HG02885 (cell line): ENCODE measurements at regions not wholly inside any gene's neighbourhood (a gene's known extent, or its start where the extent isn't known, plus 50 kb on each side); places are given as distances from the start of the nearest gene placed in this dataset.
"Not testable (repeated sequence)": the region's sequence is repeated elsewhere in the genome, so short reads cannot be mapped to it uniquely, and the experiment has no call there.

Experiments used
- ATAC-seq: cut with Tn5 transposase; IDR thresholded peaks from one replicate; pipeline ENCODE4 v1.9.1; 2021; ENCODE audit warnings: mild to moderate bottlenecking; ENCODE audit not compliant: unreplicated experiment, poor library complexity

DNA sequence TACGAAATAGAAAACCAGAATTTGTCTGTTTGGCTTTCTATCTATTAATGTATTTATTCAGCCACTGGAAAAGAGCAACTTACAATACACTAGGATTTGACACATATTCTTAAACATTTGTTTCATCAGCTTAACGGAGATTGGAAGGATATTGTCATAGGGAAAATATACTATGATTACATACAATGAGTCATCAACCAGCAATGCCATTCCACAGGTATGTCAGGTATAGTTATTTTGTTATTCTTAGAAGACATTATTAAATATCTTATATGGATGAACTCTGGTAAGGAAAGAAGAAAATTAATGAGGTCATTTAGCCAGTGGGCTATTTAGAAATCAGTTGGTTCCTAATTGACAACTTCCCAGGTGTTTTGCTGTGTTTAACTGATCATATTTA, 926.6 kb downstream of the STIM2 start:
- no peak for ATAC-seq

DNA sequence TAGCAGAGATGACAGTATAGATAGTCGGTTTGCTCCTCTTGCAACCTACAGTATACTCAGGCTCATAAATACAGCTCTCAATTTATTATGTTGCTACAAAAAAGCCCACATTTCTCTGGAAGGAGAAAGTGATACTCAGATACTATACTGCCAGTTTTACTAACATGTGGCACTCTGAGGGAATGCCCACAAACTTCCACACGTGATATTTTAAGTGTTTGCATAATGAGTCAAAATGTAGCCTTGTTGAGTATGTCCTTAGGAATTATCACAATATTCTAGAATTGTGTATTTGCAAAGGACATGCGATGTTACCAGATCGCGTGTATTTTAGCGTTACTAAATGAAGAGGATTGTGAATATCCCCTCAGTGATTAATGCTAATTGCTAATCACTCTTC, 929.1 kb downstream of the STIM2 start:
- ATAC-seq = no peak

DNA sequence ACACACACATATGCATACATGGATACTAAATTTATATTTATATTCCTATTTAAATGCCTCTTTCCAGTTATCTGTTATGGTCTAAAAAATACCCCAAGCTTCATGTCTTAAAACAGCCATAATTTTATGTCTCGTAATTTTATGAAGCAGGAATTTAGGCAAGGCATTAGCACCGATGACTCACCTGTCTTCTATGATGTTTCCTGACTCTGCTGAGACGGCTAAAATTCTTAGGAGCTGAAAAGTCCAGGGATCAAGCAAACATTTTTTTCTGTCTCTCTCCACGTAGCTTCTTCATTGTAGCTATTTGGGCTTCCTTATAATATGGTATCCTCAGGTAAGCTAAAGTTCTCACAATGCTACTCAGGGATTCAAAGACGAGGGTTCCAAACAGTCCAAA, 930.3 kb downstream of the STIM2 start:
- no peak for ATAC-seq

DNA sequence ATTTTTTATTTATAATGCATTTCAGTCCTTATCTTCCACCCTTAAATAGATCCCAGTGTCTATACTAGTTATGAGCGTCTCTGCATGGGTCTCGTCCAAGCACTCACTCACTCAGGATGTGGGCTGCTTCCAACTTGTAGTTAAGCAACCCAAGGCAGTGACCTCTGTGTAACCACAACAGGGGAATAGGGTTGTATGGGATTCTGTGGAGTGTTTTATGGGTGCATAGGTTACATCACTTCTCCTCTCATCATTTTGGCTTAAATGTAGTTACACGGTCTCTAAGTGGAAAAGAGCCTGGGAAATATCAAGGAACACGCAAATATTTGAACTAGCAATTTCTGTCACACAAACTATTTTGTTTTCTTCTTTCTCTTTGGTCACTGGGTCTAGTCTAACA, 931.0 kb downstream of the STIM2 start:
- no peak for ATAC-seq

DNA sequence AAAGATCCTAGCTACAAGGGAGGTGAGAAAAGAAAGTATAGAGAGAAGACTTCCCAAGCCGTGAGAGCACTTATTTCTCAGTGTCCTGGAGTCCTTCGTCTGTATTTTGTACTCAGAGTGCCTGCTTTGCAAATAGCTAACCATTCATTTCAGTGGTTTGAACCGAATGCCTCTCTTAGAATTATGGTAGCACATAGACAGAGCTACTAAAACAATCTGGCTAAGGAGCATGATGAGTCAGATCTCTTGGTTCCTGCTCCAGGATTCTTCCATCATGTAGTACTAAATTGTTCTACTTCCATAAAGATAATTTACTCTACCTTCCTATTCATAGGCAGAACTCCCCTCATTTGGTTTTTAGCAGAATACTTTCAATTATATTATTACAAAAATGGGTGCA, 946.6 kb downstream of the STIM2 start:
- ATAC-seq = no peak

DNA sequence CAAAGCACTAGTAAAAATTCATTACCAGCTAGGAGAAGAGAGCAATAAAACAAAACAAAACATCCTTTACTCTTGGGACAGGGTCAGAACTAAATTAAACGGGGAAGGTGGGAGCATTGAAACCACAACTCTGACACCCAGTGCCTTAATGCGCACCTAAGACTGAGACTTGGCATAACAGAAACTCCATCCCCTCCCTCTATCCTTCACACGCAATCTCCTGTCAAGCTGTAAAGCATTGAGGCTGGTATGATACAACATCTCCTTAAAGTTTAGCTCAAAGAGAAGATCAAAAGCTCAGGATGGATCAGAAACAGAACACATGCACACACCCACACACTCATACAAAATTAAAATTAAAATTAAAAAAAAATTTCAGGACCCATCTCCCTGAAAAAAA, 951.3 kb downstream of the STIM2 start:
- ATAC-seq = no peak

DNA sequence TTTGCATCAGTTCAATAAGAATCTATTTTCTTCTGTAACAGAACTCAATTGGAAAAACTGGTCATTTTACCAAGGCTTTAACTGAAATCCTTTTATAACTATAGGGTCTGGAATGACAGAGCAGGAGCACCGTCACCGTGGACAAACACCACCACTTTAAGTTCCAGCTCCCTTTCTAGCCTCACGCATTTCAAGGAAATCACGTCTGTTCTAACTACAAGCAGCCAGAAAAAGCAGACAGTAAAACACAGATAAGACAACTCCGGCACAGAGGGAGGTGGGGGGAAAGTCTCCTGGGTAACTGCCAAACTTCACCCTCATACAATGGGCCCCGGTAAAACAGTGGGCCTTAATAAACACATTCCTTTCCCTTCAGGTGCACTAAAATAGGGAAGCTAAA, 952.6 kb downstream of the STIM2 start:
- not testable (repeated sequence) for ATAC-seq

DNA sequence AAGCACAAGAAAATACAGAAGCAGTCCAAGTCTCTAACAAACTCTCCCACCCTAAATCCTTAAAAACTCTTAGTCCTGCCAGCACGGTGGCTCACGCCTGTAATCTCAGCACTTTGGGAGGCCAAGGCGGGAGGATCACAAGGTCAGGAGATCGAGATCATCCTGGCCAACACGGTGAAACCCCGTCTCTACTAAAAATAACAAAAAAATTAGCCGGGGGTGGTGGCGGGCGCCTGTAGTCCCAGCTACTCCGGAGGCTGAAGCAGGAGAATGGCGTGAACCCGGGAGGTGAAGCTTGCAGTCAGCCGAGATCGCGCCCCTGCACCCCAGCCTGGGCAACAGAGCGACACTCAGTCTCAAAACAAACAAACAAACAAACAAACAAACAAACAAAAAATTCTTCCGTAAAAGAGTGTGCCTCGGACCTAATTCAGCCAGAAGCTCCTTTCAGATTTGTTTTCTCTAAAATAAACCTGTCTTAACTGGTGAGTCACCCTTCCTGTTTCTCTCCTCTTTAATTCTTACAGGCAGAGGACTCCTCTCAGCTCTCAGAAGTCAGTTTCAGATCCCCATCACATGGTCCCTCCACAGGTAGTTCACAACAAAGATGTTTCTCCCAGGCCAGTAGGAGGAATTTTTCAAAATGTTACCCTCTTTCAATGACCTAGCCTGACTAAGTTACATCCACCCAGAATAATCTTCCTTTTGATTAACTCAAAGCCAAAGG, 953.2 kb downstream of the STIM2 start:
- not testable (repeated sequence) for ATAC-seq

GRCh38 chr4:27819246-27819645, 958.6 kb downstream of the STIM2 start:
- no peak for ATAC-seq

DNA sequence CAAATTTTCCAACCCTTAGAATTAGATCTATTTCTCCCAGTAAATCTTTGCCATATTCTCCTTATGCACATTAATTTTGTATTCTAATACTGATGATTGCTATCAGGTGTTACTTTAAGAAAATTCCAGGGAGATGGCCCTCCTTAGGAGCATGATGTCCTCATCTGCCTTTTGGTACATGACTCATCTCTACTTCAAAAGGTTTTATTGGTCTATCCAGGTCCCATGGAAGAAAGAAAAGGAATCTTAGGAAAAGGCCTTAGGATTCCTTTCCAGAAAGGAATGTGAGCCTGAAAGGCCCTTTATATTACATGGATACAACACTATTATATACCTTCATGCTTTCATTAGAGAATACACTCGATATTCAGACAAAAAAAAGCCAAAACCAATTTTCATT, 968.2 kb downstream of the STIM2 start:
- no peak for ATAC-seq

DNA sequence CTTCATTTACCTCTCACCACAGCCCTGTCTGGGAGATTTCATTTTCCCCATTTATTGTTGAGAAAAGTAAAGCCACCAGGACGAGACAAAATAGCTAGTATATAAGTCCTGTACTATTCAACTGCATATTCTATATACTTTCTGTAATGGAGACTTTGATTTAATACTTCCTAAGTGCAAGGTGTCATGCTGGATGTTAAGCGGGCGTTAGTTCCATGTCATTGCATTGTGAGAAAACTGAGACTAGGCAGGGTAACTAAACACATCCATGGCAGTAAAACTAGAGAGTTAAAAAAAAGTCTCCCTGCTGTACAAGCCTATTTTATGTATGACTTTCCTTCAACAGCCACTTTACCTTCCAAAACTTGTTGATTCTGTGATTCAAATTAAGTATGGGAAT, 969.6 kb downstream of the STIM2 start:
- ATAC-seq = no peak

DNA sequence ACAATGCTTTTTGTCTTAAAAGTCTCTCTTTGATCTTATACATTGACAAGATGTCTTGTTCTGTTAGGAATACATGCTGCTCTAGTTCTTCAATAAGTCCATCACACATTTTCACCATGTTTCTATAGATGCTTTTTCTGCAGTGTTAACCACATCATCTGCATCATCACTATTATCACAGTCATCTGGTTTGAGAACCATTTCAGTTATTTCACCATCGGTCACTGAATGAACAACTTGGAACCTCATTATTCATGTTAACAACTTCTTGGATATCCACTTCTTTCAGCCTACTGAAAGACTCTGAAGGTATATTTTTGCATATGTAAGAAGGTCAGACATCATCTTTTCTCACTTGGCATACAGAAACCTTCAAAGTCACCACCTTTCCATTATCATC, 975.2 kb downstream of the STIM2 start:
- no peak for ATAC-seq

DNA sequence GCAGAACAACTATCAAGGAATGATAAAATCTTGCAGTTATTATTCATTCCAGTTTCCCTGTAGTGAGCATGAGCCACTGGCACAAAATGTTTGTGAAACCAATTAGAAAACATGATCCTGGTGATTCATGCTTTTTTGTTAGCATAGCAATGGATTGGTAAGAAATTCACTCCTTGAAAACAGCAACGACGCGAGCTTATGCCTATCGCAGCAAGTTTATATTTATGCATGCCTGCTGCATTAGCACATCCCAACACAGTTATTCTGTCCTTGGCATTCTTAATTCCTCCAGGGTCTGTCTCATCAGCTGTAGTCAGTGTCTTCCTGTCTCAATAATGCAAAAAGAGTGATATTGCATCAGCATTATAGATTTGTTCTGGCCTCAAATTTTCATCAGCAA, 975.9 kb downstream of the STIM2 start:
- no peak for ATAC-seq

GRCh38 chr4:27843776-27844175, 983.1 kb downstream of the STIM2 start:
- no peak for ATAC-seq

DNA sequence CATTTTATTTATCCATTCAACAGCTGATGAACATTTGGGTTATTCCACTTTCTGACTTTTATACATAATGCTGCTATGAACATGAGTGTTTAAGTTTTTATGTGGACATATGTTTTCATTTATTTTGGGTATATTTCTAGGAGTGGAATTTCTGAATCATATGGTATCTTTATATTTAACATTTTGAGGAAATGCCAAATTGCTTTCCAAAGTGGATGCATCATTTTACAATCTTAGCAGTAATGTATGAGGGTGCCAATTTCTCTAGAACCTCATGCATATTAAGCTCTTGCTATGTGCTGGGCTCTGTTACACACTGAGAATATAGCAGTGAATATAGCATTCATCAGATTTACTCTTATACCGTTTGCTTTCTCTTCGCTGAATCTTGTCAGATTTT, 983.7 kb downstream of the STIM2 start:
- no peak for ATAC-seq

DNA sequence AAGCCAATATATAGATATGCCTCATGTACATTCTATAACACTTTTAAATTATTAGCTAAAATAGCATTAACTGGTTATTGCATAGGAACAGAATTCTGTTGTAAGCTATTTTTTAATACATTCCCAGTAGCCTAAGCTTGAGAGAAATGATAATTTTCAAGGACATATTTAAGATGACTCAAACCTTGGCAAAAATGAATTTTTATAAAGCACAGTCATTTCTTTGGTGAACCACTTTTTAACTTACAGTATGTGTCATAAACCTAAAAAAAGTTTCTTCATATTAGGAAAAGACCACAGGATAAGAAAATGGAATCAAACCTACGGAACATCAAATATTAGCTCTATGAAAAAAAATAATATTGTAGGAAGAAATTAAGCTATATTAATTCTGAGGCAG, 986.3 kb downstream of the STIM2 start:
- no peak for ATAC-seq

- no peak for ATAC-seq
Measured at GRCh38 chr4:27861381-27861787, 1000.7 kb downstream of the STIM2 start.

DNA sequence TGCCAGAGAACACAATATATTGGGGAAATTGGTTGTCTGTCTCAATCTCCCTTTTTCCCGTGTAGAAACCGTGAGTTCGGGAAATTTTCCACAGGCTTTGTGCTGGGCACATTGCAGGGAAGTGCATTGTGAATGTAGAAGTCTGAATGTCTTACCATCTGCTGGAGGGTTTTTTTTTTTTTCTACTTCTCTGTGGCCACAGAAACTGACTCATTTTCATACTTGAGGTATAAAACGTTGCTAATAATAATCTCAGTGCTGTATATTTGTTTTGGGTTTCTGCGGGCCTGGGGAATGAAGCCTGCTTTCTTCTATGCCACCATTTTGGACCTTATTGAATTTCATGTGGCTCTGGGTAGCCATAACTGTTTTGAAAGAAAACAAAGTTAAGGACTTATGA, 1001.2 kb downstream of the STIM2 start:
- peak; percentile 58 for ATAC-seq

- no peak for ATAC-seq
Measured at GRCh38 chr4:27873596-27873995, 1013.0 kb downstream of the STIM2 start.

- ATAC-seq = no peak
Measured at GRCh38 chr4:27881705-27882104, 1021.1 kb downstream of the STIM2 start.

DNA sequence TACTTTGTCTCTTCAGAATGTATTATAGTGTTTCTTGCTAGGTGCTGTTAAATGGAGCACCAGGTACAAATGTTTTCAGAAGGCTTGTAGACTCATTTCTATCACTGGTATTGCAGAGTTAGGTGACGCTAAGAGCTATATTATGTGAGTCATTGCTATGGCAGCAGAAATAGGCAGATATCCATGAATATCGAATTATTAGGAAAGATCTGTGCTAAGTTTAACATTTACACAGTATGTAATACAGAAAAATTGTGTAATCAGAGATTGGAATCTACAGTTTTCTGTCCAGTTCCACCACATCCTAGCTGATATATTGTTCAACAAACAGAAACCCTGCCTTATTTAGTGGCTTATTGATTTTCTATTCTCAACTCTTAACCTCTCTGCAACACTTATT, 1025.5 kb downstream of the STIM2 start:
- ATAC-seq = no peak

GRCh38 chr4:27887646-27888045, 1027.0 kb downstream of the STIM2 start:
- no peak for ATAC-seq

DNA sequence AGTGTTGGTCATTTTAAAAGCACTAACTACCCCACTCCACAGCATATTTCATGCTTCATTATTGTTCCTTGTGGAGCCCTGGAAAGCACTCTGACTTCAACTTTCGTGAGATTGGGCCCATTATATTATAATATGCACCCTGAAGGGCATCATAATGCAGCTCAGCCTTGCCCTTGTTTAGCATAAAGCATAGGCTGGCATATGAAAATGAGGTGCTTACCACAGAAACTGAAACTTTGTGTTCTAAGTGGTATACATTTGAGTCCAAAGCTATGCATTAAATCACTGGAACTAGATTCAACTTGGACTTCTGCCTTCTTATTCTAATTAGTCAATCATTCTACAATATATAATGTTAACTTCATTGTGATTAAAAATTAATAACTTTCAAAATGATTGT, 1027.9 kb downstream of the STIM2 start:
- ATAC-seq = no peak
